Superior temporal gyrus (tissue), 1 donor: ENCODE measurements at regions not wholly inside any gene's neighbourhood (a gene's known extent, or its start where the extent isn't known, plus 50 kb on each side); places are given as distances from the start of the nearest gene placed in this dataset.
"Not testable (repeated sequence)": the region's sequence is repeated elsewhere in the genome, so short reads cannot be mapped to it uniquely, and the experiment has no call there.

Experiments used
- DNase-seq: peaks from one replicate; pipeline ENCODE4 v3.0.0-alpha.2; 2016; ENCODE audit errors: extremely low spot score

DNA sequence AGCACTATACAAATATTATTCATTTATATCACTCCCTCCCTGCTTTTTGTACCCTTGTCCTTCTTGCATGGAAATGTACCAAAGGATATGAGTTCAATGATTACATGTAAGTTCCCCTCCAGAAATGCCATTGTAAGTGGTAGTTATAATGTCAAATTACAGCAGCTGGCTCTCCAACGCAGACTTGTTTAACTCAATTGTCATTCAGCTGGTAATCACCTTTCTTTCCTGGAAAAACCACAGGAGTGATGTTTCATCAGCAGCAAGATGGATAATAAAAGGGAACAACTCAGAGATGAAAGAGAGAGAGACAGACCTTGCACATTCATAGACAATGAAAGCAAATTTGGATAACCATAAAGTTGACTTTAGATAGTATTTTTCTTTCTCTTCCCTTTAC lies 578.6 kb upstream of the PBX1 start:
- no peak for DNase-seq

GRCh38 chr1:163981500-163982030 lies 577.4 kb upstream of the PBX1 start:
- no peak for DNase-seq

- DNase-seq: no peak
These were observed 575.9 kb upstream of the PBX1 start for GRCh38 chr1:163983097-163983496.

GRCh38 chr1:163985700-163986099 lies 573.3 kb upstream of the PBX1 start:
- DNase-seq: no peak

DNA sequence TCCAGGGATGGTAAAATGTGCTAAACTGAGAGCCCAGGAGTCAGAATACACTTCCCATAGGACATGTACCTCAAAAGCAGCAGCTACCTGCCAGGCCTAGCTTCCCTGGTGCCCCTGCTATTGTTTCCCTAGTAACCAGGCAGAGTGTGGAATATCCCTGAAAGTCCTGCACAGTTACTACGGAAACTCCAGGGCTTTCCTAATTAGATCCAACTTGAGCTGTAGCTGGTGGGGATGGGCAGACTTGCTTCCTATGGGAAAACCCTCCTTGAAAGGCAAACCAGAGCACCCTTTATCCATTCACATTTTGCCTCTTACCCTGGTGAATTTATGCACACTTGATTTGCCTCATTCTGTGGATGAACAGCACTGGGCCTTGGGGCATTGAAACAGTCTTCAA lies 559.9 kb upstream of the PBX1 start:
- no peak for DNase-seq

GRCh38 chr1:164006186-164006585 lies 552.8 kb upstream of the PBX1 start:
- not testable (repeated sequence) for DNase-seq

- no peak for DNase-seq
These were observed 552.4 kb upstream of the PBX1 start for GRCh38 chr1:164006621-164007020.

GRCh38 chr1:164017239-164017638 lies 541.7 kb upstream of the PBX1 start:
- no peak for DNase-seq

- no peak for DNase-seq
These were observed 538.6 kb upstream of the PBX1 start for GRCh38 chr1:164020391-164020790.

DNA sequence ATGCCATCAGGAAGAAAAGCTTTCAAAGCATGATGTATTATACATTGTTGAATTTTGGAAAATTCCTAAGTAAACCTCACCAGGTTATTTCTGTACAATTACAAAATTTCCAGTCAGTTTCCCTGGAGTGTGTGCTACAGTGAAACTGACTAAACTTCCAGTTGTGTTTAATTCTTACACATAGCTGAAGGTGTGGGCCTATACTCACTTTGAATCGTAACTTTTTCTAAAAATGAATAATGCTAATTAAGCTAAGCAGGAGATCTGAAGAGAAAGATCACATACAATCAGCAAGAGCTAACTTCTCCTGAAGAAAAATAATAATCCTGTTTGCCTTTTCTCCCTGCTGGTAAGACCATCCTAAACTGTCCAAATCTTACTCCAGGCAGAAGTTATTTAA lies 537.2 kb upstream of the PBX1 start:
- DNase-seq: no peak

GRCh38 chr1:164033782-164034181 lies 525.2 kb upstream of the PBX1 start:
- no peak for DNase-seq

GRCh38 chr1:164040754-164041153 lies 518.2 kb upstream of the PBX1 start:
- no peak for DNase-seq

DNA sequence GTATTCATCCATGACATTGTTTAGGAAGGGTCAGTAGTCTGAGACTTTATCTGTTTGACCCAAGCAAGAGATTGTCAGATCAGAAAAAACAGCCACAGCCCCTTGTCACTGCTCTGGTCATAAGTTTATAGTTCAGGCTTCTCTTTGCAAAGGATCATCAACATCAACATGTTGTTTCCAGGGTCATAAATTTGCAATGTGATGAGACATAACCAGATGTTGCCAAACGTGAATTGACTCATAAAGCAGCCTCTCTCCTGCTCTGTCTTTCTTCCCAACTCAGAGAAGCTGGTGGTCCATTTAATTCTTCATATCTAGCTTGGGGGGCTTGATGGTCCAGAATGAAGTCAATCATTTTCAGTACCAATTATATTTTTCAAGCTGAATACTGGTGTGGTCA lies 507.2 kb upstream of the PBX1 start:
- no peak for DNase-seq

- DNase-seq: no peak
These were observed 504.7 kb upstream of the PBX1 start for GRCh38 chr1:164054331-164054730.

GRCh38 chr1:164058198-164058597 lies 500.8 kb upstream of the PBX1 start:
- no peak for DNase-seq

DNA sequence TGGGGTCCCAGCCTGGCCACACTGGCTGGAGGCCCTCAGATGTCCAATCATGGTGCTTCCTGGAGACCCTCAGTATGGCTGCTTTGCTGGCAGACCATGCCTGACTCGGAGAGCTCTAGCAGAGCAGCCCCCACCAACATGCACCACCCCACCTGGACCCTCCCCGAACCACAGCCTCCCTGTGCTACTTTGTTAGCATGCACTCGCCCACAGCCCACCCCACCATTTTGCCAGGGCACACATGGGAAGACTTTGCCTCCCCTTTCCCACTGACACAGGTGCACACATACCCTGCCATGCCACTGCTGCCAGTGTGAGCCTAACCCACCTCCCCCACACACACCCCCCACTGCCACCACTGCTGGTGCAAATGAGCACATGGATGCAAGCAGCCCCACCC lies 497.5 kb upstream of the PBX1 start:
- DNase-seq: no peak

DNA sequence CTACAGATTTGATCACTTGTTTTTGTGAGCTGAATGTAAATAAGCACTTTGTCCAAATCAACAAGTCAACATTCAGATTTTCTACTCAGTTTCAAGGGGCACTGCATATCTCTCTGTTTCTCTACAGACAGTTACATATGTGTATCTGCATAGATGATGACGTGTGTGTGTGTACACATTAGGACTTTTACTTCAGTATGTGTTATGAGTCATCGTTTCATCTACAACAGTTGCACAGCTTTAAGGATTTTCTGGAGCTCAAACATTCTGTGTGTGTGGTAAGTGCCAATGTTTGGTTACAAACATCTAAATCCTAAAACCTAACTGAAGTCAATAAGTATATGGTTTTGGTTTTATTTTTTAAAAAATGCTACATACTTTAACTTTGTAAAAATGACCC lies 494.5 kb upstream of the PBX1 start:
- no peak for DNase-seq

- DNase-seq: no peak
These were observed 487.7 kb upstream of the PBX1 start for GRCh38 chr1:164071288-164071687.

DNA sequence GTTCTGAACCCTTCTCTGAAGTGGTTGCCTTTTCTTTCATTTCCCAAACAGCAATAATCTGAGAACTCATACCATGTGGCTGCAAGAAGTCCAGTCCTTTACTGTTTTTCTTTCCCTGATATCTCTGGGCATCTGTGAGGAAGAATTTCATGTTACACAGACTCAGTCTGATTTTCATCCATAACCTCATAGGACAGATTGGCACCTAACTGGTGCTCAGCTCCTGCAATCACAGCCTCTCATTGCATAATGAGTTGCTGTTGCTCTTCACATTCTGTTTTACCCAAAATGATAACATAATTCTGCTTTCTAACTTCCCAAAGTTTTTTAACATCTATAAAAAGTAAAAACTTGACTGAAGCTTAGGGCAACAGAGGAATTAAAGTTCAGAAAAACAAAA lies 472.2 kb upstream of the PBX1 start:
- no peak for DNase-seq

DNA sequence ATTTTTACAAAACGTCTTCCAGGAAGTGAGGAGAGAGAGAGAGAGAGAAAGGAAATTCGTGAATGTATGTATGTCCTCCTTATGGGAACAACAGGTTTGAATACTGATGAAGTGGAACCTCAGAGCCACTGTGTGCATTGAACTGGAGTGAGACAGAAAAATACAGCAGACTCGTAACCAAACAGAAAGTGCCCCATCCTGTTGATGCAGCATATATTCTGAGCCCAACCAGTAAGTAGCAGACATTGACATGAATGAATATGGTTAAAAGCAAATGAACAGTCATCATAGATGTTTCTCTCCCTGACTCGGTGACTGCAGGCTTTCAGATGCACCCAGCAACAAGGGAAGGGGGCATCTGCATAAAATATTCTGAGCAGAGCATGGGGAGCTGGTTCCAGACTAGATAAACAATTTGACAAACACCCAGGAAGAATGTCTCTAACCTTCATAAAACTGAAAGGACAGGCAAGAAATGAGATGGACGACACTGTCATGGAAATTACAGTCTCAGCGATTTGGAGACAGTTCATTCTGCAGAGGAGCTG lies 471.0 kb upstream of the PBX1 start:
- no peak for DNase-seq

GRCh38 chr1:164092603-164093353 lies 466.2 kb upstream of the PBX1 start:
- no peak for DNase-seq

DNA sequence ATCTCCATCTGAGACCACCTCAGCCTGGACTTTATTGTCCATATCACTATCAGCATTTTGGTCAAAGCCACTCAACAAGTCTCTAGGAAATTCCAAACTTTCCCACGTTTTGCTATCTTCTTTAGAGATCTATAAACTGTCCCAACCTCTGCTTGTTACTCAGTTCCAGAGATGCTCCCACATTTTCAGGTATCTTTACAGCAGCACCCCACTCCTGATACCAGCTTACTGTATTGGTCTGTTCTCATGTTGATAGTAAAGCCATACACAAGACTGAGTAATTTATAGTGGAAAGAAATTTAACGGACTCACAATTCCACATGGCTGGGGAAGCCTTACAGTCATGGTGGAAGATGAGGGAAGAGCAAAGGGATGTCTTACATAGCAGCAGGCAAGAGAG lies 465.4 kb upstream of the PBX1 start:
- DNase-seq: no peak

- DNase-seq: no peak
These were observed 457.2 kb upstream of the PBX1 start for GRCh38 chr1:164101802-164102201.

DNA sequence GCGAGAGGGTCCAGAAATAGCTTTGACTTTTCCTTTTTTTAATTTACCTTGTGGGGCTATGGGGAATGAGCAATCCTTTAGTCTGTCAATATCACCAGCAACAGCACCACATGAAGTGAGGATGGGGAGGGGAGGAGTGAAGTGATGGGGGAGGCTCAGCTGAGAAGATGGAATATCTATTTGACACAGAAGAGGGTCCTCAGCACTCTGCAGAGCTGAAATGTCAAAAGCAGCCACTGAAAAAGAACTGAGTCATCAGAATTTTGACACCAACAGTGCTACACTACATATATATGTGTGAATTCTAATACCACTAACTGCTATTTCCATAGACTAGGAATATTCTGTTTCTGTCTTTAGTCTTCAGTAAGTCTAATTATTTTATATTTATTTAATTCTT lies 427.0 kb upstream of the PBX1 start:
- DNase-seq: no peak
